GM18951 (cell line): ENCODE measurements at regions not wholly inside any gene's neighbourhood (a gene's known extent, or its start where the extent isn't known, plus 50 kb on each side); places are given as distances from the start of the nearest gene placed in this dataset.
"Not testable (repeated sequence)": the region's sequence is repeated elsewhere in the genome, so short reads cannot be mapped to it uniquely, and the experiment has no call there.

Experiments
- POLR2A ChIP-seq: IDR thresholded peaks from 4 replicates; pipeline ENCODE4 v1.6.1; 2011; ENCODE audit warnings: mild to moderate bottlenecking; ENCODE audit not compliant: insufficient read length, insufficient read depth; ENCODE audit errors: extremely low read depth
- in situ Hi-C: fragments of 300-500 bp; cut with MboI; formaldehyde crosslinking; loops from one replicate; pipeline ENCODE4 v1.12.0; 2022; ENCODE audit warnings: low sequenced_read_pairs, mixed read lengths, inconsistent platforms; ENCODE audit not compliant: unreplicated experiment

- in situ Hi-C loops = no loop called here
- TF ChIP-seq POLR2A = no peak
These were observed 300.1 kb downstream of the MYCN start for GRCh38 chr2:16240402-16240801.

DNA sequence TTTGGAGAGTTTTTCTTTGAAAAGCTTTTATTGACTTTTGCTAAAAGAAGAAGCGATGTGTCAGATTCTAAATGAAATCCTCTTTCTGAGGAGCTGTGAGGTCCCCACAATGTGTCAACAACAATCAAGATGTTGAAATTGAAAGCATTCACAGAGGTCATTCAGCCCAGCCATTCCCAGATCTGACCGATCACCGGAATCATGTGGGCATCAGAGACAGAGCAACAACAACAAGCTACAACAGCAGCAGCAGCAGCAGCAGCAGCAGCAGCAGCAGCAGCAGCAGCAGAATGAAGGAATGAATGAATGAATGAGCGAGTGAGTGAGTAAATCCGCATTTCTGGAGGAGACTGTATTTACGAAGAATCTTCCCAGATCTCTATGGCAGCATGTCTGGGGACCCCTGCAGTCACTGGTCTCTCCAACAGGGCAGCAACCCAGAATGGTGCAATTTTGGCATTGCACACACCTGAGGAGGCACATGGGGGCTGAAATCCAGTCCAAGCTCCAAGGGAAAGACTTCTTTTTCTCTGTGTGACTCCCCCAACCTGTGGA is 299.0 kb downstream of the MYCN start:
- TF ChIP-seq POLR2A = no peak
- in situ Hi-C loops = no loop called here

DNA sequence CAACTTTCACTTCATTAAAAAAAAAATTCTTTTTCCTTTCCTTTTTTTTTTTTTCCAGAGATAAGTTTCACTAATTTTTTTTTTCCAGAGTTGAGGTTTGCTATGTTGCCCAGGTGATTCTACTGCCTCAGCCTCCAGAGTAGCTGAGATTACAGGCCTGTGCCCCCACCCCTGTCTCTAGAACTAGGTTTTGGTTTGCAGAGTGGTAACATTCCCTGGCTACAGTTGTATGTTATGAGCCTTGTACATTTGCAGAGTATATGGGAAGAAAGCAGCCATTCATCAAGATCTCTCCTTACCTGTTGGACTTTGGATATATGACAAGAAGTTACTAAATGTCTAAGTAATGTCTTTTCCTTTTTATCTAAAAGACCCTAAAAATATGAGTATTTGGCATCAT is 298.4 kb downstream of the MYCN start:
- TF ChIP-seq POLR2A = no peak
- in situ Hi-C loops = no loop called here

DNA sequence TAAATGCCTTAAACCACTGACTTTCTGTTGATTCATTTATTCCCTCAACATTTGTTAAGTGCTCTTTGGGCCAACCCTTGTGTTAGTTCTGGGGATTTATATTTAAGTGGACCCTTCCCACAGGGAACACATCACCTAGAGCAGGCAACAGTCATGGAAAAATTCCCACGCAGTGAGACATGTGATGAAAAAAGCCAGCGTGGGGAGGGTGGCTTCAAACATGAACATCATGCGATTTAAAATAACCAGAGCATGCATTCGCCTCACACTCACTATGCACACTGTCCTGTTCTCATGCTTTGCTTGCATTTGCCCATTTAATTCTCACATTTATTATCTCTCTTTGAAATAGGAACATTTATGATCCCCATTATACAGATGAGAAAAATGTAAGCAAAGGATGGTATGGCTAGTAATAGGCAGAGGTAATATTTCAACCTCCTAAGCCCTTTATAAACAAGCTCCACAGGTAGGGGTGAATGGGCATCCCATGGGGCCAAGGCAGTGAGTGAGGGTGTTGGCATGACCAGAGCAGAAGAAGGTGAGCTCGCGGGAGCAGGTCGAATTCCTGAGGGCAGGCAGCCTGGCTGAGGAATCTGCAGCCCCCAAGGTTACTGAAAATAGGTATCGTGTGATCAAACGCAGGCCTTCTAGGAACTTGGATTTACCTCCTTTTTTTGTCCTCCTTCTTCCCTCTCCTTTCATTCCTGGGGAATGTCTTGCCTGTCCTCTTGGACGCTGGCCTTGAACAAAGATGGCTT is 297.8 kb downstream of the MYCN start:
- in situ Hi-C loops = no loop called here
- no peak for TF ChIP-seq POLR2A

DNA sequence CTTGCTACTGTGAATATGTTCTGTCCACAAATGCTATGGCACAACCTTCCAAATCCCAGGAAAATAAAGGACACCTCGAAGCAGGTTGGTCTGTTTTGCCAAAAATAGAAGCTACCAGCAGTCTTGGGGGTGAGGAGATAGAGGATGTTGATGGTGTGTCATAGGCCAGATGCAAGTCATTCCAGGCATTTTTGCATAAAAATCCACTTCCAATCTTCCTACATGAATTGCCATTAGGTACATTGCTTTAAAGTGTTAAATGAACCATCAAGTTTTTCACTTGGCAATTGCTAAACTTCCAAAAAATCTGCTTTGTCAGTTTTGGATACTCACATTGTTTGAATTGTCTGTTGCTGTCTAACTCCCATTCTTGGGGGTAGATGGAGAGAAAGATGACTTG is 295.4 kb downstream of the MYCN start:
- no peak for TF ChIP-seq POLR2A
- in situ Hi-C loops = no loop called here

DNA sequence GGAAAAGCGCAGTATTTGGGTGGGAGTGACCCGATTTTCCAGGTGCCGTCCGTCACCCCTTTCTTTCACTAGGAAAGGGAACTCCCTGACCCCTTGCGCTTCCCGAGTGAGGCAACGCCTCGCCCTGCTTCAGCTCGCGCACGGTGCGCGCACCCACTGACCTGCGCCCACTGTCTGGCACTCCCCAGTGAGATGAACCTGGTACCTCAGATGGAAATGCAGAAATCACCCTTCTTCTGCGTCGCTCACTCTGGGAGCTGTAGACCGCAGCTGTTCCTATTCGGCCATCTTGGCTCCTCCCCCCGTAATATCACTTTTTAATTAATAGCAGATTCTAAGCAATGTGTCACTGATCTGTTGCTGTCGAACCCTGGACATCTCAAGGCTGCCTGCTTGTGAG is 294.9 kb downstream of the MYCN start:
- in situ Hi-C loops = not testable (repeated sequence)

DNA sequence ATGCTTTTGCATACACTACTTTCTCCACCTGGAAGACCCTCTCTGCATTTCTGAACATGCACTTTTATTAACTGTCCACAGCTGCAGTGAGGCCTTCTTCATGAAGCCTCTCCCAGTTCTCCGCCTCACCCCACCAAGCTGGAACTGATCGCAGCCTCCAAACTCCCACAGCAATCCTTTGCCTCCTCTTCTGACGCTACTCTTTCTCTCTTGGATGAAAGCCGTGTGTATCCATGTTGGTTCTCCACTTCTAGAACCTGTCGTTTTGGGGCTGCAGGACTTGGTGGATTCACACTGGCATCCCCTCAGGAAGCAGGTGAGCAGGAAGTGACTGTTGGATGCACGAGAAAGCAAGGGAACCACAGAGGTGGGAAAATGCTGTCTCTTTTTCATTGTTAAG is 288.6 kb downstream of the MYCN start:
- TF ChIP-seq POLR2A = no peak
- in situ Hi-C loops = no loop called here

GRCh38 chr2:16228471-16228870 is 288.1 kb downstream of the MYCN start:
- TF ChIP-seq POLR2A = no peak
- in situ Hi-C loops = no loop called here

DNA sequence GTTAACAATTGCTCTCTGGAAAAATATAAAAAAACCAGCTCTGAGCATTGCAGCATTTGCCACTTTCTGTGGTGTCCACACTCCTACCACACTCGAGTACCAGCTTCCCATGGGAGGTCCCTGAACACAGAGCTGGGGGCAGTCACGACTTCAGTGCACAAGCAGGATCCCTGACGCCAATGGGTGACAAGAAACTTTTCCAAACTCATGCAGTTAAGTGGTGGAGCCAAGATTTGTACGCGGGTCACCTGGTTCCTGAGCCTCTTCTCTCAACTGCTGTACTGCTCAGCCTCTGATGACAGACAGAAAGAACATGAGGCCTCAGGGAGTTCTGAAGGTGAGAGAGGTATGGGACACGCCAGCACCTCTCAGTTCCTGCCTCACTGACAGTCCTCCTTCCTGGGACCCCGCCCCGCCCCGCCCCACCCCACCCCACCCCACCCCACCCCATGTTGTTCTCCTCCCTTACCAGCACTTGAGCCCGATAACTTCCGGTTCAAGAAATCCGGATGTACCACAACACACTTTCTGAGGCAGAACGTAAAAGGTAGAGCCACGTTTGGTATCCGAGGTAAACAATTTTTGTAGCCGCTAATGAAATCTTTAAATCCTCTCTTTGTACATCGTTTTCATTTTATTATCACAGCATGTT is 287.6 kb downstream of the MYCN start:
- in situ Hi-C loops = no loop called here
- TF ChIP-seq POLR2A = no peak

DNA sequence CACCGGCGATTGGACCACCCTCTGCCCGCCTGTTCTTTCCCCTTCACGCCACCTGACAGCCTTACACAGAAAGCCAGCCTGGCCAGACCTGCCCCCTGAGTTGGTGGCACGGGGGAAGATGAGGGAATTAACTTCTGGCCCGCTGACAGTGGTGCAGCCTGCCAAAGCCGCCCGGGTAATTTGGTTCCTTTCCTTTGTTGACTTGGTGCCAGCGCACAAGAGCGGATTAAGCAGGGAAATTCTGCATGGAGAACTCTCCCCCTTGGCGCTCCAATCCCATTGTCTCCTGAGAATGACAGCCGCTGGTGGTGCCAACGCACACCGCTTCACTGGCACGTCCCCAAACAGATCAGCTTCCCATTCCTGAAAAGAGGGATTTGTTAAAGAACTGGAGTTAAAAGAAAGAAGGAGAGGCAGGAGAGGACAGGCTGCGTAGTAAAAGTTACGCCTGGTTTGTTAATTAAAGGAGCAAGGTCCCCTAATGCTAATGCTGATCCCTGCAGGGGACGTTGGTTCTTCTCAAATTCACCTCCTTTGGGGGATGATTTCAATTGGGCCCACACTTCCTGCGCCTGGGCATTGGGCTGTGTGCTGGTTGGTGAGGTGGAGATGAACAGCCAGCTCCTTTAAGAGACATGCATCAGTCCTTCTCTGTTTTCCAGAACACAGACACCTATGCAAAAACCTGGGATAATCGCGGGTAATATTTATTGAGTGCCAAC is 286.8 kb downstream of the MYCN start:
- no peak for TF ChIP-seq POLR2A
- in situ Hi-C loops = no loop called here

DNA sequence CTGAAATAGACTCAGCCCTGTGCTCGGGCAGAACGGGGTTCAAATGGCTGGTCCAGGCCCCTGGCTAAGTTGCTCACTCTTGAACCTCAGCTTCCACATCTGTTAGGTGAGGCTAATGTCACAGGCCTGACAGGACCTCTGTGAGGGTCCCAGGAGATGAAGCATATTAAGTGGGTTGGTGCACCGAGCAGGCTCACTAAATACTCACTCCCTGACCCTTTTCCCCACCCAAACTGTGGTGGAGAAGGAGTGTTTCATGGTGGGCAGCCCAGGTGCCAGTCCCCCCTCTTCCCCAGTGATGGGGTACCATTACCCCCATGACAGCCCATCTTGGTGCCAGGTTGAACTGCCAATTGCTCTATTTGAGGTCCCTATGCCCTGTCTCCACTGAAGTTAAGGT is 286.0 kb downstream of the MYCN start:
- in situ Hi-C loops = no loop called here

DNA sequence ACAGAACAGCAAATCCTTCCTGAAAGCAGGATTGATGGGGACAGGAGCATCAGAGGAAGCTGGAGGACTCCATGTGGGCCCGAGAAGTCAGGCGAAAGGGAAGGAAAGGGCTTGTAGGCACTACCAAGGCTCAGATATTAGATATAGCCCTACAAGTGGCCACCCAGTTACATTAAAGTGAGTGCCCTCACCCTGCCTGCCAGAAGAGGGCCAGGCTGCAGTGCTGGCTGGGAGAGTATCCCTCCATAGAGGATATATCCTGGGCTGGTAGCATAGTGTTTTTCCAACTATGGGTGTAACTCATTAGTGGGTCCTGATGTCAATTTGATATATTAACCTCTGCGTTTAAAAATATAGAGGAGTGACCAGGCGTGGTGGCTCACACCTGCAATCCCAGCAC is 285.2 kb downstream of the MYCN start:
- TF ChIP-seq POLR2A = no peak
- in situ Hi-C loops = no loop called here

More for the DNA sequence above, 286.0 kb downstream of the MYCN start:
- TF ChIP-seq POLR2A = no peak

- TF ChIP-seq POLR2A = no peak
- in situ Hi-C loops = no loop called here
These were observed 284.7 kb downstream of the MYCN start for GRCh38 chr2:16225071-16225470.
